HepG2 (cell line): ENCODE measurements at regions not wholly inside any gene's neighbourhood (a gene's known extent, or its start where the extent isn't known, plus 50 kb on each side); places are given as distances from the start of the nearest gene placed in this dataset.

ENCODE experiments used
- ATAC-seq: fragments of 200-7000 bp; cut with Tn5 transposase; 3 replicates; pipeline ENCODE4 v1.9.1; 2020; ENCODE audit warnings: mild to moderate bottlenecking, moderate library complexity
- BruUV-seq: library from RNA; stranded (reverse); fragments of 400-500 nt; replicated peaks from 2 replicates; lab custom pipeline; 2021; lab: Mats Ljungman, UMichigan
- CTCF ChIA-PET: fragments of 300-600 bp; formaldehyde crosslinking; extraction: SDS; loops from one replicate; lab custom pipeline; 2021; ENCODE audit warnings: low total read pairs, inconsistent platforms, low intra/inter-chr PET ratio; lab: Yijun Ruan, JAX
- POLR2A ChIA-PET: fragments of 350-600 bp; sonication (Branson Sonifier 250); formaldehyde crosslinking; loops from one replicate; lab custom pipeline; 2020; ENCODE audit warnings: antibody characterized with exemption, inconsistent platforms; lab: Yijun Ruan, JAX
- DNase-seq: peaks from one replicate; pipeline ENCODE4 v3.0.0-alpha.2; 2015; ENCODE audit warnings: low spot score
- FAIRE-seq: peaks from 3 replicates; lab custom pipeline; 2011; peaks lifted over from hg19 to GRCh38; lab: Jason Lieb, UNC
- H2AFZ ChIP-seq: one replicate; pipeline ENCODE4 v1.6.1; 2011; ENCODE audit warnings: low read length, inconsistent platforms
- H3K27ac ChIP-seq: fragments of 300-600 bp; 3 replicates; pipeline ENCODE4 v1.8.0; 2011; ENCODE audit warnings: mixed run types, mild to moderate bottlenecking, mixed read lengths, low read length, inconsistent platforms; ENCODE audit not compliant: insufficient read depth; ENCODE audit errors: extremely low read length
- H3K27me3 ChIP-seq, 2 experiments: fragments of 200-600 bp in 1 of 2; 2 replicates in 1 of 2; 3 replicates in 1 of 2; pipeline versions ENCODE4 v1.6.0 to v1.8.0; 2011; ENCODE audit warnings: low read length in 2 of 2, mild to moderate bottlenecking in 2 of 2, moderate library complexity in 2 of 2, inconsistent platforms in 1 of 2; ENCODE audit not compliant: insufficient read depth in 2 of 2, control insufficient read depth in 1 of 2
- H3K36me3 ChIP-seq, 2 experiments: fragments of 200-600 bp in 1 of 2; replicated peaks in 1 of 2; 2 replicates in 1 of 2; 3 replicates in 1 of 2; pipeline versions ENCODE4 v1.5.1 to v1.8.0; 2011; ENCODE audit warnings: low read length in 2 of 2, inconsistent platforms in 1 of 2; ENCODE audit not compliant: insufficient read depth in 2 of 2, control insufficient read depth in 1 of 2
- H3K4me1 ChIP-seq: 2 replicates; pipeline ENCODE4 v1.5.1; 2012; ENCODE audit warnings: low read length, inconsistent platforms; ENCODE audit not compliant: insufficient read depth
- H3K4me2 ChIP-seq: 2 replicates; pipeline ENCODE4 v1.6.0; 2011; ENCODE audit warnings: low read depth, low read length, inconsistent platforms
- H3K4me3 ChIP-seq, 3 experiments: fragments of 200-600 bp in 1 of 3; sonication (generic), shearing (Covaris generic) in 1 of 3; replicated peaks in 1 of 3; 2 replicates each; pipeline ENCODE4 v1.5.1; 2011 to 2016; ENCODE audit warnings: low read length in 3 of 3, inconsistent platforms in 2 of 3, low read depth in 2 of 3, mild to moderate bottlenecking in 2 of 3, control low read depth in 1 of 3, mixed read lengths in 1 of 3; ENCODE audit not compliant: insufficient read depth in 1 of 3
- H3K79me2 ChIP-seq: one replicate; pipeline ENCODE4 v1.6.1; 2011; ENCODE audit warnings: low read length, inconsistent platforms; ENCODE audit not compliant: insufficient read depth
- H3K9ac ChIP-seq: 2 replicates; pipeline ENCODE4 v1.6.0; 2011; ENCODE audit warnings: mild to moderate bottlenecking, low read depth, low read length, inconsistent platforms; ENCODE audit not compliant: insufficient read depth
- H3K9me3 ChIP-seq: 2 replicates; pipeline ENCODE4 v1.5.1; 2012; ENCODE audit warnings: mild to moderate bottlenecking, low read length
- H4K20me1 ChIP-seq: 2 replicates; pipeline ENCODE4 v1.6.0; 2011; ENCODE audit warnings: inconsistent platforms, mild to moderate bottlenecking, low read length, moderate library complexity; ENCODE audit not compliant: insufficient read depth
- ATF6 ChIP-seq: sonication (generic); formaldehyde crosslinking; conservative IDR thresholded peaks from 2 replicates; pipeline ENCODE4 v1.4.0; 2020; ENCODE audit warnings: missing genetic modification reagents
- CBX5 ChIP-seq: sonication (generic); formaldehyde crosslinking; IDR thresholded peaks from 2 replicates; pipeline ENCODE4 v1.4.0; 2020; ENCODE audit warnings: missing genetic modification reagents, borderline replicate concordance
- CENPX ChIP-seq: sonication (generic); formaldehyde crosslinking; IDR thresholded peaks from 2 replicates; pipeline ENCODE4 v1.9.0; 2021; ENCODE audit warnings: mild to moderate bottlenecking, missing genetic modification reagents, moderate library complexity
- PAF1 ChIP-seq: IDR thresholded peaks from 2 replicates; pipeline ENCODE4 v1.6.1; 2016; ENCODE audit warnings: missing genetic modification reagents, missing compliant biosample characterization
- PCBP2 ChIP-seq: fragments of 200-400 bp; formaldehyde crosslinking; optimal IDR thresholded peaks from 2 replicates; pipeline ENCODE3; 2018; ENCODE audit warnings: low read length, low read depth; ENCODE audit not compliant: poor library complexity, severe bottlenecking
- PHF8 ChIP-seq: sonication (generic); formaldehyde crosslinking; IDR thresholded peaks from 2 replicates; pipeline ENCODE4 v1.5.0; 2020; ENCODE audit warnings: missing genetic modification reagents
- SMARCE1 ChIP-seq: fragments of 450-650 bp; IDR thresholded peaks from 2 replicates; pipeline ENCODE4 v1.6.1; 2017; ENCODE audit warnings: borderline replicate concordance
- STAG1 ChIP-seq: sonication (generic); formaldehyde crosslinking; IDR thresholded peaks from 2 replicates; pipeline ENCODE4 v1.4.0; 2020; ENCODE audit warnings: missing genetic modification reagents
- ZNF17 ChIP-seq: sonication (generic); formaldehyde crosslinking; IDR thresholded peaks from 2 replicates; pipeline ENCODE4 v1.5.0; 2020; ENCODE audit warnings: mild to moderate bottlenecking, missing genetic modification reagents
- ZNF20 ChIP-seq: sonication (generic); formaldehyde crosslinking; IDR thresholded peaks from 2 replicates; pipeline ENCODE4 v1.4.0; 2020; ENCODE audit warnings: mild to moderate bottlenecking, moderate library complexity, missing genetic modification reagents
- ZNF33A ChIP-seq: sonication (generic); formaldehyde crosslinking; IDR thresholded peaks from 2 replicates; pipeline ENCODE4 v1.5.1; 2020; ENCODE audit warnings: missing genetic modification reagents, mild to moderate bottlenecking, moderate library complexity, borderline replicate concordance
- ZNF580 ChIP-seq: IDR thresholded peaks from 2 replicates; pipeline ENCODE4 v1.6.1; 2016; ENCODE audit warnings: low read depth, borderline replicate concordance
- WGBS: methylation state at CpG from one replicate; pipeline ENCODE4 v1.1.6; 2017; ENCODE audit warnings: low lambda C conversion rate; 5-methylcytosine and 5-hydroxymethylcytosine counted together
- in situ Hi-C: cut with HindIII; loops from 2 replicates; pipeline ENCODE4 v1.10.0; 2017; ENCODE audit warnings: low pct_unique_long_range_greater_than_20kb; ENCODE audit not compliant: extremely low pct_ligation_motif_present
- intact Hi-C: fragments of 100-400 bp; cut with micrococcal nuclease; formaldehyde crosslinking; loops from one replicate; pipeline ENCODE4 v1.10.0; 2022; ENCODE audit not compliant: unreplicated experiment
- TF ChIP-seq, protein P1 (sequence below), 2 experiments: sonication (generic) in 1 of 2; formaldehyde crosslinking in 1 of 2; IDR thresholded peaks; 2 replicates each; pipeline versions ENCODE4 v1.4.0 to v1.6.1; 2018 to 2020; ENCODE audit warnings: missing genetic modification reagents in 2 of 2, borderline replicate concordance in 1 of 2, low read depth in 1 of 2, mild to moderate bottlenecking in 1 of 2, missing biosample characterization in 1 of 2

DNA sequence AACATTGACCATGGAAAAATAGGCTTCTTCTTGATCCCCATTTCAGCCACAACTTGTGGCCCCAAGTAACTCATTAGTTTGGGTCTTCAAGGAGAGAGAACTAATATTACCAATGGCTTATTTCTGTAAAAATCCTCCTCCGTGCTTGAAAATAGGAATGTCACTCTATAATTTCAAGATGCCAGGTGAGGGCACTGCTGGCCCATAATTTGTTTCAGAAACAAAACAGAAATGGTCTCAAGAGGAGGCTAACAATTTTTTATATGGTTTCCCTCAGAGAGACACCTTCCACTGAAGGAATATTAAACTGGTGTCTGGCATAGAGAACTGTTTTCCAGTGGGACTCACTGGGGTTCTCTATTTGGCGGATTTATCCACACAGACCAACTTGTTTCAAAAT, 437.0 kb upstream of the TRPC7 start:
- no peak overlapping the region for H3K27ac ChIP-seq
- no peaks in the 10 kb centered on the region for H3K4me1 ChIP-seq
- ChIA-PET POLR2A (no interaction called here), CTCF (no interaction called here)
- no peak overlapping the region for H3K4me2 ChIP-seq
- ATAC-seq (no peak), FAIRE-seq (no peak), DNase-seq (no peak)
- peak; percentile 24; the same call in 1 of the 2 replicates for TF ChIP-seq STAG1 (CRISPR knock-in tag)
- TF ChIP-seq PHF8 (CRISPR knock-in tag) = no peak
- H3K4me3 ChIP-seq = no peak overlapping the region
- no peaks in the 10 kb centered on the region for H3K9me3 ChIP-seq
- in situ Hi-C loops (no loop called here), intact Hi-C loops (no loop called here)
- no peaks in the 10 kb centered on the region for H4K20me1 ChIP-seq
- WGBS = 2% methylated on average over 2 of the region's 2 CpGs
- H3K9ac ChIP-seq = no peak overlapping the region
- H3K36me3 ChIP-seq = no peaks in the 10 kb centered on the region
- H2AFZ ChIP-seq = no peak overlapping the region
- H3K27me3 ChIP-seq = no peaks in the 10 kb centered on the region
- H3K79me2 ChIP-seq = no peaks in the 10 kb centered on the region
- BruUV-seq = no TSS peak

DNA sequence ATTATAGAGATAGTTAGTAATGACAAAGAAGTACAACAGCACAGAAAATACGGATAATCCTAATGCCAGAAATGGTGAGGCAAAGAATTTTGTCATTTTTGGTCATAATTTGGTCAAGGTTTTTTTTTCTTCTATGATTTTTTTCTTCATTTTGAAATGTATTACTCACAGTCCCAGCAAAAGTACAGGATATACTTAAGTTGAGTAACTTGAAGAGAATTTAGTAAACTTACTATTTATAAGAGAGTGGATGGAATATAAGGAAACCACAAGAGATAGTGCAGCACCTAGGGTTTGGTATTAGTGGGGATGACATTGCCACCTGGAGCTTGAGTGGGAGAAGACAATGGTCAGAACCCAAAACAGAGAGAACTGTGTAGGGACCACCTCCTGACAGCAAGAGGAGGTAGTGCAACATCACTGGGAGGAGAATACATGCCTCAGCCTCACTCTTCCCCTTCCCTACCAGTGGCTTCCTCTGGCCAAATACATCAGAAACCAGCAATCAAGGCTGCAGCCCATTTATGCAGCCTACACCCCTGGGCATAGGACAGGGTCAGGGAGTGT, 434.5 kb upstream of the TRPC7 start:
- intact Hi-C loops = no loop called here
- no peaks in the 10 kb centered on the region for H4K20me1 ChIP-seq
- ChIA-PET CTCF (no interaction called here), POLR2A (no interaction called here)
- H3K4me1 ChIP-seq = no peaks in the 10 kb centered on the region
- H3K4me2 ChIP-seq = no peak overlapping the region
- in situ Hi-C loops = no loop called here
- no peak overlapping the region for H3K4me3 ChIP-seq
- 5% methylated on average over 1 of the region's 1 CpG for WGBS
- no peaks in the 10 kb centered on the region for H3K36me3 ChIP-seq
- H3K9me3 ChIP-seq = no peaks in the 10 kb centered on the region
- H3K9ac ChIP-seq = no peak overlapping the region
- no peak for DNase-seq
- ATAC-seq = no peak
- no peaks in the 10 kb centered on the region for H3K27me3 ChIP-seq
- H3K27ac ChIP-seq = no peak overlapping the region
- FAIRE-seq = no peak
- no peak overlapping the region for H2AFZ ChIP-seq
- H3K79me2 ChIP-seq = no peaks in the 10 kb centered on the region
- BruUV-seq = no TSS peak
- no peak for TF ChIP-seq ZNF33A (CRISPR knock-in tag)
- no peak for TF ChIP-seq ZNF580 (CRISPR knock-in tag)
- no peak for TF ChIP-seq PCBP2
- no peak for TF ChIP-seq ATF6 (CRISPR knock-in tag)
- no peak for TF ChIP-seq ZNF20 (CRISPR knock-in tag)
- TF ChIP-seq, protein P1, sequence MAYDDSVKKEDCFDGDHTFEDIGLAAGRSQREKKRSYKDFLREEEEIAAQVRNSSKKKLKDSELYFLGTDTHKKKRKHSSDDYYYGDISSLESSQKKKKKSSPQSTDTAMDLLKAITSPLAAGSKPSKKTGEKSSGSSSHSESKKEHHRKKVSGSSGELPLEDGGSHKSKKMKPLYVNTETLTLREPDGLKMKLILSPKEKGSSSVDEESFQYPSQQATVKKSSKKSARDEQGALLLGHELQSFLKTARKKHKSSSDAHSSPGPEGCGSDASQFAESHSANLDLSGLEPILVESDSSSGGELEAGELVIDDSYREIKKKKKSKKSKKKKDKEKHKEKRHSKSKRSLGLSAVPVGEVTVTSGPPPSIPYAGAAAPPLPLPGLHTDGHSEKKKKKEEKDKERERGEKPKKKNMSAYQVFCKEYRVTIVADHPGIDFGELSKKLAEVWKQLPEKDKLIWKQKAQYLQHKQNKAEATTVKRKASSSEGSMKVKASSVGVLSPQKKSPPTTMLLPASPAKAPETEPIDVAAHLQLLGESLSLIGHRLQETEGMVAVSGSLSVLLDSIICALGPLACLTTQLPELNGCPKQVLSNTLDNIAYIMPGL (CRISPR knock-in tag; IDR thresholded peaks at IDR 0.05; ENCODE audit: borderline replicate concordance in 1 of 2, low read depth in 1 of 2) = no peak
- TF ChIP-seq ZNF17 (CRISPR knock-in tag) = no peak
- TF ChIP-seq CBX5 = no peak
- TF ChIP-seq CENPX (CRISPR knock-in tag) = no peak
- no peak for TF ChIP-seq SMARCE1
- TF ChIP-seq PAF1 (CRISPR knock-in tag) = no peak
